ENCODE measurements at regions not wholly inside any gene's neighbourhood (a gene's known extent, or its start where the extent isn't known, plus 50 kb on each side); places are given as distances from the start of the nearest gene placed in this dataset.

DNA sequence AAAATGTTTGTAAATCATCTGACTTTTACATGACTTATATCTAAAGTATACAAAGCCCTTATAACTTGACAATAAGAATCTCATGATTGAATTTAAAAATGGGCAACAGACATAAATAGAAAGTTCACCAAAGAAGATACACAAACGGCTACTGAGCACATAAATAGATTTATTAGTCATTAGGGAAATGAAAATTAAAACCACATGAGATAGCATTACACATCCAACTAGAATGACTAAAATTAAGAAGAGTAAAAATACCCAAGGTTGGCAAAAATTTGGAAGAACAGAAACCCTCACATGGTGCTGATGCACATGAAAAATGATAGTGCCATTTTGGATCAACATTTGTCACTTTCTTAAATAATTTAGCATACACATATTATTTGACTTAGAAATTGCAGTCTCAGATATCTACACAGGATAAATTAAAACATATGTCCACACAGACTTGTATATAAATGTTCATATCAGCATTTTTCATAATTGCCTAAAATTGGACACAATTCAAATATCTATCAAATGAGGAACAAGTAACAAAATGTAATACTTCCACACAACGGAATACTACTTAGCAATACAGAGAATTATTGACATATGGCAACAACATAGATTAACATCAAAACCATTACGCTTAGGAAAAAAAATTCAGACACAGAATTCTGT lies 359.1 kb upstream of the DAB2 start:
- Histone ChIP-seq H3K27me3 (ENCODE audit: control insufficient read depth, insufficient read depth, low read length) (no peaks in the 10 kb centered on the region), H3K4me3 (ENCODE audit: low read depth, low read length) (no peak overlapping the region), H3K36me3 (ENCODE audit: control insufficient read depth, insufficient read depth, low read length) (no peaks in the 10 kb centered on the region)
- FAIRE-seq (no peak), DNase-seq (ENCODE audit: low read depth) (no peak)
- TF ChIP-seq, protein P1, sequence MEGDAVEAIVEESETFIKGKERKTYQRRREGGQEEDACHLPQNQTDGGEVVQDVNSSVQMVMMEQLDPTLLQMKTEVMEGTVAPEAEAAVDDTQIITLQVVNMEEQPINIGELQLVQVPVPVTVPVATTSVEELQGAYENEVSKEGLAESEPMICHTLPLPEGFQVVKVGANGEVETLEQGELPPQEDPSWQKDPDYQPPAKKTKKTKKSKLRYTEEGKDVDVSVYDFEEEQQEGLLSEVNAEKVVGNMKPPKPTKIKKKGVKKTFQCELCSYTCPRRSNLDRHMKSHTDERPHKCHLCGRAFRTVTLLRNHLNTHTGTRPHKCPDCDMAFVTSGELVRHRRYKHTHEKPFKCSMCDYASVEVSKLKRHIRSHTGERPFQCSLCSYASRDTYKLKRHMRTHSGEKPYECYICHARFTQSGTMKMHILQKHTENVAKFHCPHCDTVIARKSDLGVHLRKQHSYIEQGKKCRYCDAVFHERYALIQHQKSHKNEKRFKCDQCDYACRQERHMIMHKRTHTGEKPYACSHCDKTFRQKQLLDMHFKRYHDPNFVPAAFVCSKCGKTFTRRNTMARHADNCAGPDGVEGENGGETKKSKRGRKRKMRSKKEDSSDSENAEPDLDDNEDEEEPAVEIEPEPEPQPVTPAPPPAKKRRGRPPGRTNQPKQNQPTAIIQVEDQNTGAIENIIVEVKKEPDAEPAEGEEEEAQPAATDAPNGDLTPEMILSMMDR (IDR thresholded peaks at IDR 0.05; ENCODE audit: insufficient read depth, low read length, severe bottlenecking): no peak

DNA sequence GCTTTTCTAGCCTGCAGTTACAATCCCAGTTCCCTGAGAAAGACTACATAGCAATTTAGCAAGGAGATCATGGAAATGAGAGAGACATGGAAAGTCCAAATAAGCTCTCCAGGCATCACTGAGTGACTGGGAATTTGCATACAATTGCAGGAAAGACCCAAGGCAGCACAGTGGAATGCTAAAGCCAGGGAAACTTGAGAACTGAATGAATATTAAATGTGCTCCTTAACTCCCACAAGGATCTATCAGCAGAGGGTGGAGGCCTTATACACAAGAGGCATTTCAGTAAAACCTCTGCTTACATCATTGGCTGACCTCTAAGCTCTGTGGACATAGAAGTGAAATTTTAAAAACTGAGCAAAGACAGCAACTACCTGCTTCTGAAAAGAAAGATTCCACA lies 355.6 kb upstream of the DAB2 start:
- FAIRE-seq: no peak
- H3K36me3 ChIP-seq (ENCODE audit: control insufficient read depth, insufficient read depth, low read length): no peaks in the 10 kb centered on the region
- no peaks in the 10 kb centered on the region for H3K27me3 ChIP-seq (ENCODE audit: control insufficient read depth, insufficient read depth, low read length)
- DNase-seq (ENCODE audit: low read depth): no peak
- no peak overlapping the region for H3K4me3 ChIP-seq (ENCODE audit: low read depth, low read length)
- TF ChIP-seq, protein P1 (IDR thresholded peaks at IDR 0.05; ENCODE audit: insufficient read depth, low read length, severe bottlenecking): no peak

DNA sequence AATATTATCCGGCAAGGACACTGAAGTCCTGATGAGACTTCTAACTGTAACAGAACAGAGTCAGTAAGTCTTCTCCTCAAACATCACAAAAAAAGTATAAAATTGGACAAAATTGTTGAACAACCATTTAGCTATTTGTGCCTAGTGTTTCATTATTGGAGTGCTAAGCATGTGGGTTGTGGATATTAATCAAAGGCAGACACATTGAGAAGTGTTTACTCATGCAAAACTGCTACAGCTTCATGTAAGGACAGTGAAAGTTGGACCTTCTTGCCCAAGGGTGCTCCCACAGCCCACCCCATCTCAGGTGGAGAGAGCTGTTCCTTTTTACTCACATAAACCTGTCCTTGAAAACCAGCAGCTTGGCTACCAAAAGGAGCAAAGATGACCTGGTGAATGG lies 355.1 kb upstream of the DAB2 start:
- TF ChIP-seq, protein P1 (IDR thresholded peaks at IDR 0.05; ENCODE audit: insufficient read depth, low read length, severe bottlenecking): no peak
- Histone ChIP-seq H3K36me3 (ENCODE audit: control insufficient read depth, insufficient read depth, low read length) (no peaks in the 10 kb centered on the region), H3K27me3 (ENCODE audit: control insufficient read depth, insufficient read depth, low read length) (no peaks in the 10 kb centered on the region), H3K4me3 (ENCODE audit: low read depth, low read length) (no peak overlapping the region)
- FAIRE-seq (no peak), DNase-seq (ENCODE audit: low read depth) (no peak)

DNA sequence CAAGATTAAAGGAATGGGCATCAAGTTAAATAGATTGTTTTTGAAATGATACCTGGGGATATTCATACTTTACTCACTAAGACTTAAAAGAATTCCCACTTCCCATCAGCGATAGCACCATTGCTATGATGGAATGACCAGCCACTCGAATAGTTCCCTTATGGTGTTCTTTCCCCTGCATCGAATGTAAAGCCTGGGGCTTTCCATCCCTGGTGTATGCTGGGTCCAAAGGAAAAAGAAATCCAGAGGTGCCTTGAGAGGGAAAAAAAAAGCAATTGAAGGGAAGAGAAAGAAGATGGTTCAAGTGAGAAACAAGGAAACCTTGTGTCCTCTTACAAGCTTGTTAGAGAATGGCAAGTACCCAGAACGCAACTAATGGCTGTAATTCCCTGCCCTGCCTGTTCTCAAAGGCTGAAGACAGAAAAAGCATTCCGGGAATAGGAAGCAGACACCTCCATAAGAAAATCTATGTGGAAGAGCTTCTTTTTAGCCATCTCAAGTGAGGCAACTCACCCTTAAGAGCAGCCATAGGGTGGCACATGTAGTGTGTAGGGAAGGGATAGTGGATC lies 351.1 kb upstream of the DAB2 start:
- Histone ChIP-seq H3K36me3 (ENCODE audit: control insufficient read depth, insufficient read depth, low read length) (no peaks in the 10 kb centered on the region), H3K27me3 (ENCODE audit: control insufficient read depth, insufficient read depth, low read length) (no peaks in the 10 kb centered on the region), H3K4me3 (ENCODE audit: low read depth, low read length) (no peak overlapping the region)
- DNase-seq (ENCODE audit: low read depth) (no peak), FAIRE-seq (no peak)
- TF ChIP-seq, protein P1 (IDR thresholded peaks at IDR 0.05; ENCODE audit: insufficient read depth, low read length, severe bottlenecking): no peak

DNA sequence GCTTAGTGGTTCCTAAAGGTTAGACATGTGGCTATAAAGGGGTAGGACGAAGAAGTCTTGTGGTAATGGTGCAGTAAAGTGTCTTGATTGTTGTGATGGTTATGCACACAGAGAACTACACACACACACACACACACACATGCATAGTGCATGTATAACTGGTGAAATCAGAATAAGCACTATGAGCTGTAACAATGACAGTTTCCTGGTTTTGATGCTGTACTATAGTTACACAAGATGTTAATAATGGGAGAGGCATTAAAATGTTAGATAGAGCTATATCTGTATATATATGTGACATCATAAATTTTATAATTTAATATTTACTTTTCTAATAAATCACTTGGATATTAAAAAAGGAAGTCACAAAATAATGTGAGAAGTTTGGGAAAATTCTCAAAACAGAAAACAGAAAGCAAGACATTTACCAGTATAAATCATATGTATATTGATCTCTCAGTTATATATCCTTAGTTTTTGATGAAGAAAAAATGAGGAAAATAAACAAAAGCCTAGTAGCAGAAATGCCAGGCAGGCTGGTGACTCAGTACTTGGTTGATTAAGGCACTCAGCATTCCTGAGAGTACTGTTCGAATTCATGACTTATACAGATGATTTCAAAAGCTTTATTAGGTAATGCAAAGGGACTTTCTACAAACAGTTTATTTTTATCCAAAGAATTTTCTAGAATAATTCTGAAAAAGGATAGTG lies 350.5 kb upstream of the DAB2 start:
- no peaks in the 10 kb centered on the region for H3K27me3 ChIP-seq (ENCODE audit: control insufficient read depth, insufficient read depth, low read length)
- no peak for FAIRE-seq
- no peaks in the 10 kb centered on the region for H3K36me3 ChIP-seq (ENCODE audit: control insufficient read depth, insufficient read depth, low read length)
- TF ChIP-seq, protein P1 (IDR thresholded peaks at IDR 0.05; ENCODE audit: insufficient read depth, low read length, severe bottlenecking): no peak
- no peak overlapping the region for H3K4me3 ChIP-seq (ENCODE audit: low read depth, low read length)
- peak; percentile 83 for DNase-seq (ENCODE audit: low read depth)

Measured in bronchial epithelial cell (primary cell).